ENCODE measurements at regions not wholly inside any gene's neighbourhood (a gene's known extent, or its start where the extent isn't known, plus 50 kb on each side); places are given as distances from the start of the nearest gene placed in this dataset.
"Not testable (repeated sequence)": the region's sequence is repeated elsewhere in the genome, so short reads cannot be mapped to it uniquely, and the experiment has no call there.

- Histone ChIP-seq H3K4me1 (ENCODE audit: control insufficient read depth in 1 of 2, insufficient read depth in 1 of 2, low read depth in 1 of 2, low read length in 1 of 2) (no peaks in the 10 kb centered on the region), H3K9me3 (no peaks in the 10 kb centered on the region), H3K27me3 (no peaks in the 10 kb centered on the region), H3K27ac (no peak overlapping the region), H3K36me3 (no peaks in the 10 kb centered on the region), H3K4me3 (ENCODE audit: low read depth in 1 of 2, low read length in 1 of 2) (no peak overlapping the region)
- TF ChIP-seq CTCF (IDR thresholded peaks at IDR 0.05) = no peak
Observed at GRCh38 chr18:62648045-62648678, 67.2 kb upstream of the PHLPP1 start.

GRCh38 chr18:62651276-62652056 lies 63.9 kb upstream of the PHLPP1 start:
- Histone ChIP-seq H3K27me3 (no peaks in the 10 kb centered on the region), H3K4me3 (ENCODE audit: low read depth in 1 of 2, low read length in 1 of 2) (no peak overlapping the region), H3K27ac (no peak overlapping the region), H3K36me3 (no peaks in the 10 kb centered on the region), H3K9me3 (no peaks in the 10 kb centered on the region), H3K4me1 (ENCODE audit: control insufficient read depth in 1 of 2, insufficient read depth in 1 of 2, low read depth in 1 of 2, low read length in 1 of 2) (no peaks in the 10 kb centered on the region)
- TF ChIP-seq CTCF (IDR thresholded peaks at IDR 0.05) = no peak

GRCh38 chr18:62652057-62652629 lies 63.2 kb upstream of the PHLPP1 start:
- not testable (repeated sequence) for H3K4me3 ChIP-seq (ENCODE audit: low read depth in 1 of 2, low read length in 1 of 2); H3K27me3 ChIP-seq

GRCh38 chr18:62655520-62656219 lies 59.7 kb upstream of the PHLPP1 start:
- H3K4me1 ChIP-seq (ENCODE audit: control insufficient read depth in 1 of 2, insufficient read depth in 1 of 2, low read depth in 1 of 2, low read length in 1 of 2) = no peaks in the 10 kb centered on the region

More at GRCh38 chr18:62652057-62652629, 63.2 kb upstream of the PHLPP1 start:
- not testable (repeated sequence) for H3K4me1 ChIP-seq (ENCODE audit: control insufficient read depth in 1 of 2, insufficient read depth in 1 of 2, low read depth in 1 of 2, low read length in 1 of 2); H3K36me3 ChIP-seq; H3K9me3 ChIP-seq; H3K27ac ChIP-seq

GRCh38 chr18:62658028-62658427 lies 57.3 kb upstream of the PHLPP1 start:
- H3K4me1 ChIP-seq (ENCODE audit: control insufficient read depth in 1 of 2, insufficient read depth in 1 of 2, low read depth in 1 of 2, low read length in 1 of 2) = no peaks in the 10 kb centered on the region

More at GRCh38 chr18:62655520-62656219, 59.7 kb upstream of the PHLPP1 start:
- H3K27me3 ChIP-seq = no peaks in the 10 kb centered on the region
- H3K36me3 ChIP-seq = no peaks in the 10 kb centered on the region
- H3K4me3 ChIP-seq (ENCODE audit: low read depth in 1 of 2, low read length in 1 of 2) = no peak overlapping the region
- H3K27ac ChIP-seq = no peak overlapping the region
- no peak for TF ChIP-seq CTCF (IDR thresholded peaks at IDR 0.05)
- no peaks in the 10 kb centered on the region for H3K9me3 ChIP-seq

More at GRCh38 chr18:62658028-62658427, 57.3 kb upstream of the PHLPP1 start:
- Histone ChIP-seq H3K4me3 (ENCODE audit: low read depth in 1 of 2, low read length in 1 of 2) (no peak overlapping the region), H3K9me3 (no peaks in the 10 kb centered on the region), H3K36me3 (no peaks in the 10 kb centered on the region), H3K27ac (no peak overlapping the region), H3K27me3 (no peaks in the 10 kb centered on the region)
- TF ChIP-seq CTCF (IDR thresholded peaks at IDR 0.05) = no peak

Data from neutrophil (primary cell).